GM12878 (cell line): ENCODE measurements at regions not wholly inside any gene's neighbourhood (a gene's known extent, or its start where the extent isn't known, plus 50 kb on each side); places are given as distances from the start of the nearest gene placed in this dataset.

Experiments used
- ATAC-seq: fragments of 200-7000 bp; cut with Tn5 transposase; 3 replicates; pipeline ENCODE4 v1.9.1; 2020; ENCODE audit warnings: mild to moderate bottlenecking, moderate library complexity
- BruUV-seq: library from RNA; stranded (reverse); fragments of 400-500 nt; replicated peaks from 2 replicates; lab custom pipeline; 2021; lab: Mats Ljungman, UMichigan
- CTCF ChIA-PET: fragments of 300-600 bp; sonication (Branson Sonifier 250); formaldehyde crosslinking; extraction: SDS; loops from one replicate; lab custom pipeline; 2021; ENCODE audit warnings: inconsistent platforms; lab: Yijun Ruan, JAX
- POLR2A ChIA-PET: fragments of 350-600 bp; formaldehyde crosslinking; extraction: SDS; loops from one replicate; lab custom pipeline; 2021; ENCODE audit warnings: inconsistent platforms; lab: Charles Lee
- RAD21 ChIA-PET: fragments of 300-600 bp; sonication (Branson Sonifier 250); formaldehyde crosslinking; loops from one replicate; lab custom pipeline; 2023; ENCODE audit warnings: antibody characterized with exemption; ENCODE audit not compliant: unreplicated experiment; lab: Charles Lee
- SMC1A ChIA-PET: fragments of 300-600 bp; sonication (Branson Sonifier 250); formaldehyde crosslinking; loops from one replicate; lab custom pipeline; 2023; ENCODE audit not compliant: unreplicated experiment, uncharacterized antibody; lab: Charles Lee
- DNase-seq: peaks from one replicate; pipeline ENCODE4 v3.0.0-alpha.2; 2011; ENCODE audit warnings: low read depth, low spot score
- FAIRE-seq: peaks from 3 replicates; lab custom pipeline; 2011; peaks lifted over from hg19 to GRCh38; lab: Jason Lieb, UNC
- H2AFZ ChIP-seq: 2 replicates; pipeline ENCODE4 v1.6.0; 2011; ENCODE audit warnings: low read depth, low read length, control low read depth; ENCODE audit not compliant: control insufficient read depth
- H3K27ac ChIP-seq: 2 replicates; pipeline ENCODE4 v1.5.1; 2011; ENCODE audit warnings: control low read depth; ENCODE audit not compliant: control insufficient read depth, insufficient read depth
- H3K27me3 ChIP-seq, 2 experiments: replicated peaks in 1 of 2; 2 replicates each; pipeline versions ENCODE4 v1.6.0 to v1.6.1; 2011; ENCODE audit warnings: low read length in 1 of 2; ENCODE audit not compliant: control insufficient read depth in 2 of 2, insufficient read depth in 2 of 2
- H3K36me3 ChIP-seq, 2 experiments: 2 replicates each; pipeline ENCODE4 v1.5.1; 2011; ENCODE audit warnings: low read length in 1 of 2; ENCODE audit not compliant: control insufficient read depth in 2 of 2, insufficient read depth in 2 of 2
- H3K4me1 ChIP-seq: 2 replicates; pipeline ENCODE4 v1.6.1; 2011; ENCODE audit warnings: mild to moderate bottlenecking, low read length, moderate library complexity, mixed read lengths; ENCODE audit not compliant: control insufficient read depth, insufficient read depth
- H3K4me2 ChIP-seq: 2 replicates; pipeline ENCODE4 v1.6.0; 2011; ENCODE audit warnings: control low read depth; ENCODE audit not compliant: control insufficient read depth, insufficient read depth
- H3K4me3 ChIP-seq: fragments of 200-600 bp; sonication (generic); 2 replicates; pipeline ENCODE4 v1.5.1; 2016
- H3K79me2 ChIP-seq: 2 replicates; pipeline ENCODE4 v1.6.0; 2011; ENCODE audit warnings: low read length; ENCODE audit not compliant: control insufficient read depth, insufficient read depth
- H3K9ac ChIP-seq: 2 replicates; pipeline ENCODE4 v1.8.0; 2011; ENCODE audit warnings: low read length, control low read depth, mixed read lengths; ENCODE audit not compliant: control insufficient read depth, insufficient read depth
- H3K9me3 ChIP-seq: replicated peaks from 3 replicates; pipeline ENCODE4 v1.5.1; 2011; ENCODE audit warnings: mild to moderate bottlenecking, low read length; ENCODE audit not compliant: control insufficient read depth, insufficient read depth
- H4K20me1 ChIP-seq: 2 replicates; pipeline ENCODE4 v1.6.0; 2011; ENCODE audit not compliant: control insufficient read depth, insufficient read depth
- ASH2L ChIP-seq: fragments of 300-600, 200-600 bp; sonication (generic); IDR thresholded peaks from 2 replicates; pipeline ENCODE4 v1.6.1; 2017; ENCODE audit warnings: low read depth, mild to moderate bottlenecking, borderline replicate concordance
- ATF3 ChIP-seq: IDR thresholded peaks from 2 replicates; pipeline ENCODE4 v1.6.1; 2011; ENCODE audit warnings: low read depth, mild to moderate bottlenecking, low read length, moderate library complexity, borderline replicate concordance; ENCODE audit errors: extremely low read depth
- BCL11A ChIP-seq: IDR thresholded peaks from 2 replicates; pipeline ENCODE4 v1.6.1; 2011; ENCODE audit warnings: low read depth, low read length
- HDAC6 ChIP-seq: fragments of 200-600 bp; sonication (generic); IDR thresholded peaks from one replicate; pipeline ENCODE4 v1.8.0; 2017; ENCODE audit warnings: antibody characterized with exemption; ENCODE audit not compliant: unreplicated experiment
- IRF5 ChIP-seq: fragments of 450-650 bp; IDR thresholded peaks from 2 replicates; pipeline ENCODE4 v1.6.1; 2017; ENCODE audit warnings: borderline replicate concordance
- KAT2A ChIP-seq: conservative IDR thresholded peaks from 2 replicates; pipeline ENCODE4 v1.6.1; 2011; ENCODE audit warnings: low read depth, low read length; ENCODE audit not compliant: control insufficient read depth
- MTA2 ChIP-seq: fragments of 450-650 bp; IDR thresholded peaks from 2 replicates; pipeline ENCODE4 v1.6.1; 2016; ENCODE audit warnings: low read depth, mild to moderate bottlenecking, moderate library complexity
- NFIC ChIP-seq: IDR thresholded peaks from 2 replicates; pipeline ENCODE4 v1.6.1; 2012; ENCODE audit warnings: low read depth, mild to moderate bottlenecking, inconsistent platforms, low read length, moderate library complexity
- NR2C2 ChIP-seq: IDR thresholded peaks from 2 replicates; pipeline ENCODE4 v1.6.1; 2011; ENCODE audit warnings: borderline replicate concordance, low read depth; ENCODE audit not compliant: control insufficient read depth, insufficient read length
- REST ChIP-seq: IDR thresholded peaks from 2 replicates; pipeline ENCODE4 v1.6.1; 2012; ENCODE audit warnings: mild to moderate bottlenecking, low read depth, low read length
- SP1 ChIP-seq: IDR thresholded peaks from one replicate; pipeline ENCODE4 v1.6.1; 2011; ENCODE audit warnings: low read depth, low read length
- SRF ChIP-seq, 2 experiments: IDR thresholded peaks; 2 replicates each; pipeline ENCODE4 v1.6.1; 2011; ENCODE audit warnings: low read depth in 2 of 2, low read length in 2 of 2, mild to moderate bottlenecking in 1 of 2, moderate library complexity in 1 of 2
- TCF3 ChIP-seq: IDR thresholded peaks from 2 replicates; pipeline ENCODE4 v1.6.1; 2012; ENCODE audit warnings: low read depth, mild to moderate bottlenecking, low read length, borderline replicate concordance; ENCODE audit not compliant: insufficient read depth
- USF2 ChIP-seq: IDR thresholded peaks from 2 replicates; pipeline ENCODE4 v1.6.1; 2011; ENCODE audit warnings: low read depth, low read length, improper control_type of control experiment, borderline replicate concordance
- ZNF274 ChIP-seq: IDR thresholded peaks from one replicate; pipeline ENCODE4 v1.8.0; 2011; ENCODE audit not compliant: insufficient read length, insufficient read depth
- WGBS: methylation state at CpG from one replicate; pipeline ENCODE4 v1.1.6; 2016; ENCODE audit warnings: low lambda C conversion rate; ENCODE audit not compliant: insufficient replicate concordance, insufficient coverage; ENCODE audit errors: missing lambda C conversion rate; 5-methylcytosine and 5-hydroxymethylcytosine counted together
- in situ Hi-C: fragments of 300-500 bp; cut with MboI; formaldehyde crosslinking; loops from 9 replicates; pipeline ENCODE4 v1.14.3; 2018; ENCODE audit warnings: mixed read lengths
- intact Hi-C: fragments of 100-400 bp; cut with micrococcal nuclease; formaldehyde crosslinking; loops from one replicate; pipeline ENCODE4 v1.14.2; 2022; ENCODE audit not compliant: unreplicated experiment

- WGBS, result 6% methylated on average over 7 of the region's 7 CpGs
- ChIA-PET CTCF (no interaction called here), RAD21 (no interaction called here), POLR2A (no interaction called here), SMC1A (interaction anchor here (0.6 kb wide), 1 partner anchor 8 kb away, joined by 3 read pairs; no protein-coding TSS in a partner anchor)
- Histone ChIP-seq H3K27ac (no peak overlapping the region), H2AFZ (no peak overlapping the region), H3K9ac (no peak overlapping the region), H3K9me3 (no peaks in the 10 kb centered on the region), H3K4me1 (no peaks in the 10 kb centered on the region), H3K4me2 (no peak overlapping the region), H3K4me3 (no peak overlapping the region), H3K36me3 (no peaks in the 10 kb centered on the region), H4K20me1 (no peaks in the 10 kb centered on the region), H3K79me2 (no peaks in the 10 kb centered on the region), H3K27me3 (no peaks in the 10 kb centered on the region)
- ATAC-seq (no peak), DNase-seq (no peak), FAIRE-seq (no peak)
- intact Hi-C loops, result no loop called here
- in situ Hi-C loops, result no loop called here
- no peak for TF ChIP-seq MTA2
- TF ChIP-seq REST, result no peak
- TF ChIP-seq ASH2L, result no peak
- no peak for TF ChIP-seq SRF (IDR thresholded peaks at IDR 0.05; ENCODE audit: low read depth in 2 of 2, low read length in 2 of 2)
- TF ChIP-seq NR2C2, result no peak
- no peak for TF ChIP-seq USF2
- TF ChIP-seq SP1, result no peak
- no peak for TF ChIP-seq ATF3
- no peak for TF ChIP-seq IRF5
- no peak for TF ChIP-seq BCL11A
- TF ChIP-seq KAT2A, result no peak
- no peak for TF ChIP-seq ZNF274
- no peak for TF ChIP-seq HDAC6
- no peak for TF ChIP-seq NFIC
- TF ChIP-seq TCF3, result no peak
- no TSS peak for BruUV-seq
Observed at GRCh38 chr3:154875142-154875541, 205.0 kb upstream of the MME start.
